ENCODE measurements at regions not wholly inside any gene's neighbourhood (a gene's known extent, or its start where the extent isn't known, plus 50 kb on each side); places are given as distances from the start of the nearest gene placed in this dataset.

DNA sequence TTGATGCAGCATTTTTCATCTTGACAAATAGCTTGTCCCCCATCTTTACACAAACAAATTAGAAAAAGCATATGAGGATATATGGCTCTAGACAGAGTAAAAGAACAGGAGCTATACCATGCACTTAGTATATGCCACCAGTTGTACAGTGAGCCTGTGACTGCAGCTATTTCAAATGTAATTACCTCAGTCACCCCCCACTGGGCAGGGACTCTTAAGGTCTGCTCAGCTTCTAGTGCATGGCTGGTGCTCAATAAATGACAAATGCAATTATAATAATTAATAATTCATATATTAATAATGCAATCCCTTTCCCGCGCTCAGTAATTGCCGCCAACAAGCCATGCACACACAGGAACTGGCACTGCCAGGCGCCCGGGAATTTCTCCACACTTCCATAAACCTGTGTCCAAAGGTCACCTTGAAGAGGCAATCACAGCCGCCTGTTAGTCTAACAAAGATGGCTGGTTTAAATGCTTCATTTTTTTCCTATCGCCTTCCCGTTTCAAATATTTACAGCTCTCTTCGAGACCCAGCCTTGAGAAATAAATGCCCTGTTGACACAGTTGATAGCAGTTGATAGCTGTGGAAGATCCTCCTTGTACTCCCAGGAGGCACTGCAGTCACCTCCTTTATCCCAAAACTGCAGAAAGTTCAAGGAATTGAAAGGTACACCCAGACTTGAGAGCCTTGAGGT, 156.6 kb downstream of the INO80D start:
- ATAC-seq, result no peak
- H3K27ac Mint-ChIP-seq, result no peak overlapping the region
- CTCF ChIA-PET, result interaction anchor here (2.8 kb wide), 1 partner anchor 19 kb away, joined by 13 read pairs; no protein-coding TSS in a partner anchor
- H3K4me1 Mint-ChIP-seq, result peaks cover 32% of the 10 kb centered on the region
- TF ChIP-seq JUN (CRISPR knock-in tag; IDR thresholded peaks at IDR 0.05) (no peak), HMGA2 (CRISPR knock-in tag; IDR thresholded peaks at IDR 0.05) (no peak), MYBL2 (CRISPR knock-in tag; IDR thresholded peaks at IDR 0.05) (no peak), TEAD1 (CRISPR knock-in tag; IDR thresholded peaks at IDR 0.05) (no peak), SMAD3 (CRISPR knock-in tag; IDR thresholded peaks at IDR 0.05; ENCODE audit: borderline replicate concordance) (no peak), ZBTB21 (CRISPR knock-in tag; IDR thresholded peaks at IDR 0.05; ENCODE audit: borderline replicate concordance) (no peak), SOX15 (CRISPR knock-in tag; IDR thresholded peaks at IDR 0.05) (no peak), FOXP1 (CRISPR knock-in tag; IDR thresholded peaks at IDR 0.05; ENCODE audit: borderline replicate concordance) (no peak), CREB1 (CRISPR knock-in tag; IDR thresholded peaks at IDR 0.05) (no peak), RORB (CRISPR knock-in tag; IDR thresholded peaks at IDR 0.05) (no peak), NFATC4 (CRISPR knock-in tag; IDR thresholded peaks at IDR 0.05) (no peak), ZNF396 (CRISPR knock-in tag; IDR thresholded peaks at IDR 0.05; ENCODE audit: borderline replicate concordance) (no peak), NR1H2 (CRISPR knock-in tag; IDR thresholded peaks at IDR 0.05) (no peak)
- TF ChIP-seq, protein P1, sequence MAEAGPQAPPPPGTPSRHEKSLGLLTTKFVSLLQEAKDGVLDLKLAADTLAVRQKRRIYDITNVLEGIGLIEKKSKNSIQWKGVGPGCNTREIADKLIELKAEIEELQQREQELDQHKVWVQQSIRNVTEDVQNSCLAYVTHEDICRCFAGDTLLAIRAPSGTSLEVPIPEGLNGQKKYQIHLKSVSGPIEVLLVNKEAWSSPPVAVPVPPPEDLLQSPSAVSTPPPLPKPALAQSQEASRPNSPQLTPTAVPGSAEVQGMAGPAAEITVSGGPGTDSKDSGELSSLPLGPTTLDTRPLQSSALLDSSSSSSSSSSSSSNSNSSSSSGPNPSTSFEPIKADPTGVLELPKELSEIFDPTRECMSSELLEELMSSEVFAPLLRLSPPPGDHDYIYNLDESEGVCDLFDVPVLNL (CRISPR knock-in tag; IDR thresholded peaks at IDR 0.05; ENCODE audit: borderline replicate concordance, low read depth), result no peak
- TF ChIP-seq, protein P2, sequence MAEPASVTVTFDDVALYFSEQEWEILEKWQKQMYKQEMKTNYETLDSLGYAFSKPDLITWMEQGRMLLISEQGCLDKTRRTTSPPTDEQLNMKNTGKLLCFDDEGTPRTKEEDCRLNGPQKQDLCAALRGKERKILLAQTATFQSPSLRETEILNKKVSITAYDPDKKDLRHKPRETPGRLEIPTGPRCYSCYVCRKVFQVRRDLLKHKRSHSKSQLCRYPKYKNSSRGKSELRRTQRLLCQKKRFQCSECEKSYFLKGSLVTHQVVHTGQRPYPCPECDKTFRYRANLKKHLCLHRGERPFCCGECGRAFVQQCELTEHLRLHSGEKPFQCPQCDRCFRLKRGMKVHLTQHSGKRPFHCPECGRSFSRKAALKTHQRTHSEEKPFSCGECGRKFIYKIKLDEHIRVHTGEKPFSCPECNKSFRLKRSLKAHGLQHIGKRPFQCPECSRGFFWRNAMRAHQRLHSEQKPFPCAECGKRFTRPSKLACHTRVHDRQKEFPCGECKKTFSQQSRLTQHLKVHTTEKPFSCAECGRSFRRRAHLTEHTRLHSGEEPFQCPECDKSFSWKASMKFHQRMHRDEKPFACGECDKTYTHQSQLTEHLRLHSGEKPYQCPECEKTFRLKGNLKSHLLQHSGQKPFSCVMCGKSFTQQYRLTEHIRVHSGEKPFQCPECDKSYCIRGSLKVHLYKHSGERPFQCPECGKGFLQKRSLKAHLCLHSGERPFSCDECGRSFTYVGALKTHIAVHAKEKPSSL (CRISPR knock-in tag; conservative IDR thresholded peaks at IDR 0.05), result no peak
- TF ChIP-seq, protein P3, sequence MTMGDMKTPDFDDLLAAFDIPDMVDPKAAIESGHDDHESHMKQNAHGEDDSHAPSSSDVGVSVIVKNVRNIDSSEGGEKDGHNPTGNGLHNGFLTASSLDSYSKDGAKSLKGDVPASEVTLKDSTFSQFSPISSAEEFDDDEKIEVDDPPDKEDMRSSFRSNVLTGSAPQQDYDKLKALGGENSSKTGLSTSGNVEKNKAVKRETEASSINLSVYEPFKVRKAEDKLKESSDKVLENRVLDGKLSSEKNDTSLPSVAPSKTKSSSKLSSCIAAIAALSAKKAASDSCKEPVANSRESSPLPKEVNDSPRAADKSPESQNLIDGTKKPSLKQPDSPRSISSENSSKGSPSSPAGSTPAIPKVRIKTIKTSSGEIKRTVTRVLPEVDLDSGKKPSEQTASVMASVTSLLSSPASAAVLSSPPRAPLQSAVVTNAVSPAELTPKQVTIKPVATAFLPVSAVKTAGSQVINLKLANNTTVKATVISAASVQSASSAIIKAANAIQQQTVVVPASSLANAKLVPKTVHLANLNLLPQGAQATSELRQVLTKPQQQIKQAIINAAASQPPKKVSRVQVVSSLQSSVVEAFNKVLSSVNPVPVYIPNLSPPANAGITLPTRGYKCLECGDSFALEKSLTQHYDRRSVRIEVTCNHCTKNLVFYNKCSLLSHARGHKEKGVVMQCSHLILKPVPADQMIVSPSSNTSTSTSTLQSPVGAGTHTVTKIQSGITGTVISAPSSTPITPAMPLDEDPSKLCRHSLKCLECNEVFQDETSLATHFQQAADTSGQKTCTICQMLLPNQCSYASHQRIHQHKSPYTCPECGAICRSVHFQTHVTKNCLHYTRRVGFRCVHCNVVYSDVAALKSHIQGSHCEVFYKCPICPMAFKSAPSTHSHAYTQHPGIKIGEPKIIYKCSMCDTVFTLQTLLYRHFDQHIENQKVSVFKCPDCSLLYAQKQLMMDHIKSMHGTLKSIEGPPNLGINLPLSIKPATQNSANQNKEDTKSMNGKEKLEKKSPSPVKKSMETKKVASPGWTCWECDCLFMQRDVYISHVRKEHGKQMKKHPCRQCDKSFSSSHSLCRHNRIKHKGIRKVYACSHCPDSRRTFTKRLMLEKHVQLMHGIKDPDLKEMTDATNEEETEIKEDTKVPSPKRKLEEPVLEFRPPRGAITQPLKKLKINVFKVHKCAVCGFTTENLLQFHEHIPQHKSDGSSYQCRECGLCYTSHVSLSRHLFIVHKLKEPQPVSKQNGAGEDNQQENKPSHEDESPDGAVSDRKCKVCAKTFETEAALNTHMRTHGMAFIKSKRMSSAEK (CRISPR knock-in tag; IDR thresholded peaks at IDR 0.05; ENCODE audit: borderline replicate concordance), result no peak
- TF ChIP-seq, protein P4, sequence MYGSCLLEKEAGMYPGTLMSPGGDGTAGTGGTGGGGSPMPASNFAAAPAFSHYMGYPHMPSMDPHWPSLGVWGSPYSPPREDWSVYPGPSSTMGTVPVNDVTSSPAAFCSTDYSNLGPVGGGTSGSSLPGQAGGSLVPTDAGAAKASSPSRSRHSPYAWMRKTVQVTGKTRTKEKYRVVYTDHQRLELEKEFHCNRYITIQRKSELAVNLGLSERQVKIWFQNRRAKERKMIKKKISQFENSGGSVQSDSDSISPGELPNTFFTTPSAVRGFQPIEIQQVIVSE (CRISPR knock-in tag; IDR thresholded peaks at IDR 0.05; ENCODE audit: borderline replicate concordance), result no peak
- H3K27me3 Mint-ChIP-seq (ENCODE audit: low read depth), result peaks cover 27% of the 10 kb centered on the region
- DNase-seq (ENCODE audit: low spot score), result no peak
- no peaks in the 10 kb centered on the region for H3K36me3 Mint-ChIP-seq
- no peaks in the 10 kb centered on the region for H3K9me3 Mint-ChIP-seq
- POLR2A ChIA-PET, result no interaction called here
- H3K4me3 Mint-ChIP-seq, result no peak overlapping the region

Data from WTC11 (cell line).